Stimulated activated naive CD8-positive, alpha-beta T cell treated with anti-CD3 and anti-CD28 coated beads, Interleukin-15, Interleukin-2, amounts not matched to agents 100 ng/mL and 50 ng/mL, for 24 hours (primary cell): ENCODE measurements at regions not wholly inside any gene's neighbourhood (a gene's known extent, or its start where the extent isn't known, plus 50 kb on each side); places are given as distances from the start of the nearest gene placed in this dataset.
"Not testable (repeated sequence)": the region's sequence is repeated elsewhere in the genome, so short reads cannot be mapped to it uniquely, and the experiment has no call there.

Experiments
- H3K27ac Mint-ChIP-seq: one replicate; pipeline ENCODE4 v1.8.0; 2021; ENCODE audit warnings: mild to moderate bottlenecking, mixed read lengths
- H3K27me3 Mint-ChIP-seq: one replicate; pipeline ENCODE4 v1.8.0; 2021; ENCODE audit warnings: mixed read lengths
- H3K36me3 Mint-ChIP-seq: one replicate; pipeline ENCODE4 v1.8.0; 2021; ENCODE audit warnings: low read depth, mixed read lengths
- H3K4me1 Mint-ChIP-seq: one replicate; pipeline ENCODE4 v1.8.0; 2021; ENCODE audit warnings: low read depth, mixed read lengths
- H3K4me3 Mint-ChIP-seq: one replicate; pipeline ENCODE4 v1.8.0; 2021; ENCODE audit warnings: mild to moderate bottlenecking, mixed read lengths
- H3K9me3 Mint-ChIP-seq: one replicate; pipeline ENCODE4 v1.8.0; 2021; ENCODE audit warnings: mixed read lengths

- Mint-ChIP-seq H3K27ac (no peak overlapping the region), H3K36me3 (no peaks in the 10 kb centered on the region), H3K4me3 (no peak overlapping the region), H3K4me1 (no peaks in the 10 kb centered on the region), H3K9me3 (no peaks in the 10 kb centered on the region), H3K27me3 (no peaks in the 10 kb centered on the region)
Measured at GRCh38 chr6:102885165-102885564, 1491.7 kb downstream of the GRIK2 start.

- Mint-ChIP-seq H3K36me3 (no peaks in the 10 kb centered on the region), H3K9me3 (peaks cover 5% of the 10 kb centered on the region), H3K4me1 (no peaks in the 10 kb centered on the region), H3K4me3 (no peak overlapping the region), H3K27ac (no peak overlapping the region), H3K27me3 (peaks cover 4% of the 10 kb centered on the region)
Measured at GRCh38 chr6:102853249-102853955, 1459.9 kb downstream of the GRIK2 start.

- no peak overlapping the region for H3K27ac Mint-ChIP-seq
- H3K4me1 Mint-ChIP-seq, result no peaks in the 10 kb centered on the region
- H3K36me3 Mint-ChIP-seq, result no peaks in the 10 kb centered on the region
- H3K27me3 Mint-ChIP-seq, result peaks cover 4% of the 10 kb centered on the region
- no peak overlapping the region for H3K4me3 Mint-ChIP-seq
- H3K9me3 Mint-ChIP-seq, result no peaks in the 10 kb centered on the region
Measured at GRCh38 chr6:102848796-102849195, 1455.3 kb downstream of the GRIK2 start.

GRCh38 chr6:102848210-102848609, 1454.7 kb downstream of the GRIK2 start:
- no peaks in the 10 kb centered on the region for H3K4me1 Mint-ChIP-seq
- no peaks in the 10 kb centered on the region for H3K9me3 Mint-ChIP-seq
- H3K36me3 Mint-ChIP-seq, result no peaks in the 10 kb centered on the region
- peaks cover 4% of the 10 kb centered on the region for H3K27me3 Mint-ChIP-seq
- H3K27ac Mint-ChIP-seq, result no peak overlapping the region
- H3K4me3 Mint-ChIP-seq, result no peak overlapping the region

GRCh38 chr6:102841060-102841459, 1447.6 kb downstream of the GRIK2 start:
- Mint-ChIP-seq H3K9me3 (peaks cover 4% of the 10 kb centered on the region), H3K27me3 (no peaks in the 10 kb centered on the region), H3K36me3 (no peaks in the 10 kb centered on the region), H3K4me1 (no peaks in the 10 kb centered on the region), H3K27ac (no peak overlapping the region), H3K4me3 (no peak overlapping the region)

- H3K9me3 Mint-ChIP-seq, result peaks cover 6% of the 10 kb centered on the region
- no peak overlapping the region for H3K27ac Mint-ChIP-seq
- H3K36me3 Mint-ChIP-seq, result no peaks in the 10 kb centered on the region
- no peaks in the 10 kb centered on the region for H3K4me1 Mint-ChIP-seq
- H3K4me3 Mint-ChIP-seq, result no peak overlapping the region
- no peaks in the 10 kb centered on the region for H3K27me3 Mint-ChIP-seq
Measured at GRCh38 chr6:102832021-102832420, 1438.5 kb downstream of the GRIK2 start.

GRCh38 chr6:102820098-102820497, 1426.6 kb downstream of the GRIK2 start:
- Mint-ChIP-seq H3K4me1 (no peaks in the 10 kb centered on the region), H3K4me3 (no peak overlapping the region), H3K27me3 (no peaks in the 10 kb centered on the region), H3K36me3 (no peaks in the 10 kb centered on the region), H3K9me3 (no peaks in the 10 kb centered on the region), H3K27ac (no peak overlapping the region)

- no peaks in the 10 kb centered on the region for H3K36me3 Mint-ChIP-seq
- H3K27me3 Mint-ChIP-seq, result no peaks in the 10 kb centered on the region
- no peak overlapping the region for H3K4me3 Mint-ChIP-seq
- no peak overlapping the region for H3K27ac Mint-ChIP-seq
- H3K4me1 Mint-ChIP-seq, result no peaks in the 10 kb centered on the region
- no peaks in the 10 kb centered on the region for H3K9me3 Mint-ChIP-seq
Measured at GRCh38 chr6:102815207-102815606, 1421.7 kb downstream of the GRIK2 start.

GRCh38 chr6:102813489-102814275, 1420.2 kb downstream of the GRIK2 start:
- Mint-ChIP-seq H3K4me1 (no peaks in the 10 kb centered on the region), H3K9me3 (no peaks in the 10 kb centered on the region), H3K4me3 (no peak overlapping the region), H3K36me3 (no peaks in the 10 kb centered on the region), H3K27ac (no peak overlapping the region), H3K27me3 (no peaks in the 10 kb centered on the region)

- Mint-ChIP-seq H3K9me3 (no peaks in the 10 kb centered on the region), H3K4me3 (no peak overlapping the region), H3K4me1 (no peaks in the 10 kb centered on the region), H3K27me3 (no peaks in the 10 kb centered on the region), H3K27ac (no peak overlapping the region), H3K36me3 (no peaks in the 10 kb centered on the region)
Measured at GRCh38 chr6:102812242-102812641, 1418.7 kb downstream of the GRIK2 start.

- H3K4me1 Mint-ChIP-seq, H3K4me3 Mint-ChIP-seq, H3K9me3 Mint-ChIP-seq, H3K27me3 Mint-ChIP-seq, H3K36me3 Mint-ChIP-seq, H3K27ac Mint-ChIP-seq: not testable (repeated sequence)
Measured at GRCh38 chr6:102808944-102809505, 1415.5 kb downstream of the GRIK2 start.

- Mint-ChIP-seq H3K36me3 (no peaks in the 10 kb centered on the region), H3K9me3 (peaks cover 4% of the 10 kb centered on the region), H3K4me3 (no peak overlapping the region), H3K27me3 (no peaks in the 10 kb centered on the region), H3K27ac (no peak overlapping the region), H3K4me1 (no peaks in the 10 kb centered on the region)
Measured at GRCh38 chr6:102799051-102799450, 1405.5 kb downstream of the GRIK2 start.

- Mint-ChIP-seq H3K9me3 (peaks cover 4% of the 10 kb centered on the region), H3K27me3 (no peaks in the 10 kb centered on the region), H3K27ac (no peak overlapping the region), H3K4me3 (no peak overlapping the region), H3K4me1 (no peaks in the 10 kb centered on the region), H3K36me3 (no peaks in the 10 kb centered on the region)
Measured at GRCh38 chr6:102798636-102799035, 1405.1 kb downstream of the GRIK2 start.

- H3K4me1 Mint-ChIP-seq, result no peaks in the 10 kb centered on the region
- no peak overlapping the region for H3K27ac Mint-ChIP-seq
- H3K27me3 Mint-ChIP-seq, result no peaks in the 10 kb centered on the region
- no peak overlapping the region for H3K4me3 Mint-ChIP-seq
- peaks cover 4% of the 10 kb centered on the region for H3K9me3 Mint-ChIP-seq
- no peaks in the 10 kb centered on the region for H3K36me3 Mint-ChIP-seq
Measured at GRCh38 chr6:102793752-102794151, 1400.2 kb downstream of the GRIK2 start.

- Mint-ChIP-seq H3K27ac (no peak overlapping the region), H3K4me3 (no peak overlapping the region), H3K27me3 (no peaks in the 10 kb centered on the region), H3K9me3 (peaks cover 11% of the 10 kb centered on the region), H3K36me3 (no peaks in the 10 kb centered on the region), H3K4me1 (no peaks in the 10 kb centered on the region)
Measured at GRCh38 chr6:102774326-102774725, 1380.8 kb downstream of the GRIK2 start.
